Left lung (tissue), 4 donors: ENCODE measurements at regions not wholly inside any gene's neighbourhood (a gene's known extent, or its start where the extent isn't known, plus 50 kb on each side); places are given as distances from the start of the nearest gene placed in this dataset.

Experiments
- ATAC-seq: fragments of 200-7000 bp; cut with Tn5 transposase; one replicate; pipeline ENCODE4 v1.9.1; 2020; ENCODE audit warnings: moderate library complexity
- DNase-seq, 4 donors: peaks; one replicate each; pipeline ENCODE4 v3.0.0-alpha.2; 2013 to 2020
- H3K27ac ChIP-seq, 2 donors: fragments of 200-600 bp; sonication (generic) in 1 of 2; one replicate each; pipeline versions ENCODE4 v1.5.0 to v1.8.0; 2020 to 2021
- H3K27me3 ChIP-seq, 2 donors: fragments of 200-600 bp; sonication (generic) in 1 of 2; one replicate each; pipeline versions ENCODE4 v1.5.0 to v1.8.0; 2020 to 2021
- H3K36me3 ChIP-seq, 2 donors: fragments of 200-600 bp; sonication (generic) in 1 of 2; one replicate each; pipeline versions ENCODE4 v1.5.0 to v1.8.0; 2020 to 2021
- H3K4me1 ChIP-seq, 2 donors: fragments of 200-600 bp; one replicate each; pipeline ENCODE4 v1.8.0; 2021
- H3K4me3 ChIP-seq, 2 donors: fragments of 200-600 bp; sonication (generic) in 1 of 2; one replicate each; pipeline versions ENCODE4 v1.5.0 to v1.8.0; 2020 to 2021; ENCODE audit warnings: mild to moderate bottlenecking in 1 of 2
- H3K9me3 ChIP-seq, 2 donors: fragments of 200-600 bp; sonication (generic) in 1 of 2; one replicate each; pipeline versions ENCODE4 v1.5.0 to v1.8.0; 2020 to 2021
- CTCF ChIP-seq, 2 donors: fragments of 200-600 bp; sonication (generic) in 1 of 2; IDR thresholded peaks; one replicate each; pipeline versions ENCODE4 v1.5.0 to v1.8.0; 2021; ENCODE audit warnings: antibody characterized with exemption in 2 of 2
- intact Hi-C, 2 donors: fragments of 100-400 bp; cut with DNase I; formaldehyde crosslinking; loops; one replicate each; pipeline versions ENCODE4 v1.11.2 to v1.14.2; 2022
- donor health status: DM: no; HTN: yes; CAD: no.
- donor health status: DM: no; HTN: no; CAD: no.

- intact Hi-C loops: no loop called here
- no peaks in the 10 kb centered on the region for H3K9me3 ChIP-seq
Observed at GRCh38 chr4:27518876-27519275, 658.2 kb downstream of the STIM2 start.

GRCh38 chr4:27524224-27524623, 663.6 kb downstream of the STIM2 start:
- peak; percentile 27 for ATAC-seq
- intact Hi-C loops: no loop called here

More at GRCh38 chr4:27518876-27519275, 658.2 kb downstream of the STIM2 start:
- Histone ChIP-seq H3K36me3 (no peaks in the 10 kb centered on the region), H3K27ac (no peak overlapping the region), H3K4me1 (no peaks in the 10 kb centered on the region), H3K4me3 (no peak overlapping the region), H3K27me3 (no peaks in the 10 kb centered on the region)
- no peak for TF ChIP-seq CTCF (IDR thresholded peaks at IDR 0.05)
- no peak for ATAC-seq
- no peak for DNase-seq

GRCh38 chr4:27534488-27534887, 673.8 kb downstream of the STIM2 start:
- Histone ChIP-seq H3K36me3 (no peaks in the 10 kb centered on the region), H3K27ac (no peak overlapping the region), H3K4me3 (no peak overlapping the region), H3K4me1 (no peaks in the 10 kb centered on the region), H3K9me3 (no peaks in the 10 kb centered on the region), H3K27me3 (no peaks in the 10 kb centered on the region)
- intact Hi-C loops: no loop called here
- TF ChIP-seq CTCF (IDR thresholded peaks at IDR 0.05): no peak
- ATAC-seq (no peak), DNase-seq (no peak)

More at GRCh38 chr4:27524224-27524623, 663.6 kb downstream of the STIM2 start:
- DNase-seq: no peak
- Histone ChIP-seq H3K36me3 (no peaks in the 10 kb centered on the region), H3K4me1 (no peaks in the 10 kb centered on the region), H3K27ac (no peak overlapping the region), H3K9me3 (no peaks in the 10 kb centered on the region), H3K27me3 (no peaks in the 10 kb centered on the region), H3K4me3 (no peak overlapping the region)
- no peak for TF ChIP-seq CTCF (IDR thresholded peaks at IDR 0.05)

GRCh38 chr4:27568236-27568951, 707.8 kb downstream of the STIM2 start:
- TF ChIP-seq CTCF (IDR thresholded peaks at IDR 0.05): no peak
- peak; percentile 75 for ATAC-seq
- peak in 2 of 4 donors; percentile 28 to 32 for DNase-seq
- H3K27me3 ChIP-seq: no peaks in the 10 kb centered on the region
- intact Hi-C loops: no loop called here
- H3K36me3 ChIP-seq: no peaks in the 10 kb centered on the region
- no peak overlapping the region for H3K4me3 ChIP-seq
- H3K4me1 ChIP-seq: no peaks in the 10 kb centered on the region
- H3K27ac ChIP-seq: peak overlapping the region in 1 of 2 donors; percentile 58
- H3K9me3 ChIP-seq: no peaks in the 10 kb centered on the region

- DNase-seq: peak in 1 of 4 donors; percentile 0
- peak; percentile 65 for ATAC-seq
- H3K36me3 ChIP-seq: no peaks in the 10 kb centered on the region
- no peak overlapping the region for H3K4me3 ChIP-seq
- TF ChIP-seq CTCF (IDR thresholded peaks at IDR 0.05): no peak
- H3K9me3 ChIP-seq: no peaks in the 10 kb centered on the region
- H3K27ac ChIP-seq: peak overlapping the region in 1 of 2 donors; percentile 58
- no peaks in the 10 kb centered on the region for H3K27me3 ChIP-seq
- no peaks in the 10 kb centered on the region for H3K4me1 ChIP-seq
- intact Hi-C loops: no loop called here
Observed at GRCh38 chr4:27568952-27569319, 708.3 kb downstream of the STIM2 start.
